HT-29 (cell line): ENCODE measurements at regions not wholly inside any gene's neighbourhood (a gene's known extent, or its start where the extent isn't known, plus 50 kb on each side); places are given as distances from the start of the nearest gene placed in this dataset.
"Not testable (repeated sequence)": the region's sequence is repeated elsewhere in the genome, so short reads cannot be mapped to it uniquely, and the experiment has no call there.

Experiments
- DNase-seq: peaks from one replicate; pipeline ENCODE4 v3.0.0-alpha.2; 2015; ENCODE audit warnings: low spot score

- DNase-seq: no peak
Measured at GRCh38 chr10:131531265-131532190, 220.0 kb upstream of the TCERG1L start.

- no peak for DNase-seq
Measured at GRCh38 chr10:131532291-131532690, 220.8 kb upstream of the TCERG1L start.

GRCh38 chr10:131532745-131533341 lies 221.3 kb upstream of the TCERG1L start:
- DNase-seq: no peak

- DNase-seq: no peak
Measured at GRCh38 chr10:131533846-131534526, 222.5 kb upstream of the TCERG1L start.

- no peak for DNase-seq
Measured at GRCh38 chr10:131534836-131535235, 223.3 kb upstream of the TCERG1L start.

- no peak for DNase-seq
Measured at GRCh38 chr10:131536676-131537075, 225.2 kb upstream of the TCERG1L start.

GRCh38 chr10:131537281-131537680 lies 225.8 kb upstream of the TCERG1L start:
- DNase-seq: no peak

- DNase-seq: no peak
Measured at GRCh38 chr10:131544495-131544894, 233.0 kb upstream of the TCERG1L start.

- DNase-seq: peak; percentile 22
Measured at GRCh38 chr10:131546086-131546810, 234.7 kb upstream of the TCERG1L start.

GRCh38 chr10:131547129-131547799 lies 235.7 kb upstream of the TCERG1L start:
- no peak for DNase-seq

- DNase-seq: no peak
Measured at GRCh38 chr10:131548176-131548575, 236.7 kb upstream of the TCERG1L start.

GRCh38 chr10:131549116-131549515 lies 237.6 kb upstream of the TCERG1L start:
- no peak for DNase-seq

GRCh38 chr10:131553121-131553520 lies 241.6 kb upstream of the TCERG1L start:
- DNase-seq: no peak

GRCh38 chr10:131553581-131553980 lies 242.1 kb upstream of the TCERG1L start:
- DNase-seq: no peak

- DNase-seq: no peak
Measured at GRCh38 chr10:131554821-131555220, 243.3 kb upstream of the TCERG1L start.

GRCh38 chr10:131555406-131555805 lies 243.9 kb upstream of the TCERG1L start:
- DNase-seq: no peak

- DNase-seq: no peak
Measured at GRCh38 chr10:131556061-131556896, 244.8 kb upstream of the TCERG1L start.

GRCh38 chr10:131556897-131557495 lies 245.5 kb upstream of the TCERG1L start:
- DNase-seq: no peak

GRCh38 chr10:131557956-131558355 lies 246.4 kb upstream of the TCERG1L start:
- not testable (repeated sequence) for DNase-seq

- no peak for DNase-seq
Measured at GRCh38 chr10:131559450-131559911, 248.0 kb upstream of the TCERG1L start.
